ENCODE measurements at regions not wholly inside any gene's neighbourhood (a gene's known extent, or its start where the extent isn't known, plus 50 kb on each side); places are given as distances from the start of the nearest gene placed in this dataset.

DNA sequence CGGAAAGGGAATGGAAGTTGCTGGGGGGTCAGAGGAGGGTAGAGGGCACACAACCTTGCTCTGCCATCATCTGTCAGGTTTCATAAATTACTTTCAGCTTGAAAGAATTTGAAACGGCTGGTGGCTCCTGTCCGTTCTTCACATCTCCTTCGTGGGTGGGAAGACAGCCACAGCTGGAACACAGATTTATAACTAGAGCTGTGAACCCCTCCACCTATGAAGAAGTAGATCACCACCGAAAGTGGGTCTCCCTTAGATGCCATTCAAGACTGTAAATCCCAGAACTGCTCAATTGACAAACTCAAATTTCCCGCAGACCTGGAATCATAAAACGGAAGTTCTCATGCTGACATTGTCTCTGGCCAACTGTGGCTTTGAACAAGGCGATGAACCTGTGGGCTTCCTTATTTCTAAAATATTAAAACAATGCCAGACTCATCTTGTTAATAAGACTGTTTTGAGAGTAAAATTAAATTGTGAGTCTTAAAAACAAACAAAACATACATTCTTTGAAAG is 65.3 kb downstream of the BTBD3 start:
- CTCF ChIA-PET (ENCODE audit: partially characterized antibody) = interaction anchor here (1.6 kb wide), 1 partner anchor 40 kb away, joined by 4 read pairs; no protein-coding TSS in a partner anchor
- peaks cover 1% of the 10 kb centered on the region; the same call in 1 of the 2 replicates for H3K23me2 ChIP-seq (ENCODE audit: low read depth, low read length)
- H3K27ac ChIP-seq (ENCODE audit: low read depth, low read length) = no peak overlapping the region
- DNase-seq (ENCODE audit: low read depth in 1 of 2, low spot score in 2 of 2) (no peak), FAIRE-seq (no peak)
- no peak overlapping the region for H2AFZ ChIP-seq (ENCODE audit: low read length)
- H3K4me2 ChIP-seq (ENCODE audit: insufficient read depth in 1 of 2, low read depth in 2 of 2, low read length in 2 of 2) = no peak overlapping the region
- no peak overlapping the region for H3K4me3 ChIP-seq (ENCODE audit: extremely low read depth in 1 of 4, insufficient read depth in 2 of 4, low read depth in 3 of 4, low read length in 4 of 4)
- no peaks in the 10 kb centered on the region for H3K79me1 ChIP-seq (ENCODE audit: low read depth, low read length)
- H3K27me3 ChIP-seq (replicated peaks in 1 of 4; ENCODE audit: control insufficient read depth in 3 of 4, extremely low read depth in 1 of 4, insufficient read depth in 3 of 4, low read length in 3 of 4) = no peaks in the 10 kb centered on the region
- POLR2A ChIA-PET (ENCODE audit: partially characterized antibody) = no interaction called here
- no peak overlapping the region for H4K5ac ChIP-seq (ENCODE audit: insufficient read length, low read depth, low read length)
- H3K9ac ChIP-seq (replicated peaks in 1 of 4; ENCODE audit: extremely low read depth in 1 of 4, low read depth in 3 of 4, low read length in 3 of 4) = no peak overlapping the region
- H2BK120ac ChIP-seq (replicated peaks; ENCODE audit: low read depth, low read length) = no peak overlapping the region
- no peak overlapping the region for H2BK20ac ChIP-seq (ENCODE audit: low read length)
- H4K8ac ChIP-seq (ENCODE audit: extremely low read depth, insufficient read depth, low read length) = no peak overlapping the region
- H3K4me1 ChIP-seq (replicated peaks in 1 of 4; ENCODE audit: control insufficient read depth in 3 of 4, insufficient read depth in 4 of 4, low read length in 3 of 4) = peaks cover 2 to 7% (median 4%) of the 10 kb centered on the region in 4 experiments; a peak in 6 of 7 replicates
- H2BK12ac ChIP-seq (ENCODE audit: low read depth, low read length) = no peak overlapping the region
- H3K36me3 ChIP-seq (ENCODE audit: control insufficient read depth in 2 of 4, insufficient read depth in 4 of 4, low read length in 3 of 4) = no peaks in the 10 kb centered on the region
- H2BK15ac ChIP-seq (ENCODE audit: low read length) = no peak overlapping the region
- no peak overlapping the region for H3K23ac ChIP-seq (ENCODE audit: insufficient read length)
- 91% methylated on average over 8 of the region's 8 CpGs; no CpG with 5 or more reads in 1 of the 2 experiments for WGBS, 2 experiments (ENCODE audit: extremely low coverage in 1 of 2, insufficient coverage in 1 of 2, insufficient read length in 1 of 2, insufficient replicate concordance in 2 of 2, low coverage in 1 of 2, low lambda C conversion rate in 2 of 2, missing lambda C conversion rate in 1 of 2)
- H3K56ac ChIP-seq (replicated peaks; ENCODE audit: insufficient read length, low read depth, low read length) = no peak overlapping the region
- no peak overlapping the region for H3K4ac ChIP-seq (replicated peaks; ENCODE audit: insufficient read length, low read depth, low read length)
- H4K91ac ChIP-seq (replicated peaks; ENCODE audit: insufficient read length, low read length) = no peak overlapping the region
- H3K79me2 ChIP-seq (ENCODE audit: control insufficient read depth in 1 of 2, insufficient read depth in 2 of 2, low read length in 2 of 2) = no peaks in the 10 kb centered on the region
- H4K20me1 ChIP-seq (replicated peaks in 1 of 2; ENCODE audit: control insufficient read depth in 1 of 2, insufficient read depth in 2 of 2, low read length in 2 of 2) = no peaks in the 10 kb centered on the region
- no peak overlapping the region for H3K18ac ChIP-seq (ENCODE audit: extremely low read depth, low read length)
- H3K9me3 ChIP-seq (ENCODE audit: insufficient read depth in 2 of 2, low read depth in 1 of 2, low read length in 1 of 2) = no peaks in the 10 kb centered on the region
- H2AK5ac ChIP-seq (ENCODE audit: low read depth, low read length) = no peak overlapping the region
- H2BK5ac ChIP-seq (ENCODE audit: low read depth, low read length) = no peak overlapping the region
- no peak overlapping the region for H3K14ac ChIP-seq (ENCODE audit: insufficient read length)
- TF ChIP-seq CTCF (IDR thresholded peaks at IDR 0.05; ENCODE audit: control extremely low read depth in 1 of 3, insufficient read depth in 1 of 3, low read depth in 1 of 3, low read length in 3 of 3) (no peak), CBX5 (IDR thresholded peaks at IDR 0.05; ENCODE audit: low read depth, low read length) (no peak), SP4 (IDR thresholded peaks at IDR 0.05; ENCODE audit: low read length) (no peak), CEBPB (IDR thresholded peaks at IDR 0.05; ENCODE audit: low read depth, low read length) (no peak), SIRT6 (IDR thresholded peaks at IDR 0.05; ENCODE audit: low read length) (no peak), EP300 (IDR thresholded peaks at IDR 0.05; ENCODE audit: borderline replicate concordance in 1 of 2, low read depth in 2 of 2, low read length in 2 of 2) (no peak), RFX5 (IDR thresholded peaks at IDR 0.05; ENCODE audit: borderline replicate concordance, low read depth, low read length) (no peak), TBP (IDR thresholded peaks at IDR 0.05; ENCODE audit: low read depth, low read length) (no peak), POU5F1 (IDR thresholded peaks at IDR 0.05; ENCODE audit: low read depth, low read length) (no peak), JUN (IDR thresholded peaks at IDR 0.05; ENCODE audit: low read depth, low read length) (no peak), EGR1 (IDR thresholded peaks at IDR 0.05; ENCODE audit: borderline replicate concordance, low read depth, low read length) (no peak), TEAD4 (IDR thresholded peaks at IDR 0.05; ENCODE audit: low read depth, low read length) (no peak), CBX8 (IDR thresholded peaks at IDR 0.05; ENCODE audit: borderline replicate concordance, low read depth, low read length) (no peak)

Measured in H1 (cell line).